ENCODE measurements at regions not wholly inside any gene's neighbourhood (a gene's known extent, or its start where the extent isn't known, plus 50 kb on each side); places are given as distances from the start of the nearest gene placed in this dataset.

DNA sequence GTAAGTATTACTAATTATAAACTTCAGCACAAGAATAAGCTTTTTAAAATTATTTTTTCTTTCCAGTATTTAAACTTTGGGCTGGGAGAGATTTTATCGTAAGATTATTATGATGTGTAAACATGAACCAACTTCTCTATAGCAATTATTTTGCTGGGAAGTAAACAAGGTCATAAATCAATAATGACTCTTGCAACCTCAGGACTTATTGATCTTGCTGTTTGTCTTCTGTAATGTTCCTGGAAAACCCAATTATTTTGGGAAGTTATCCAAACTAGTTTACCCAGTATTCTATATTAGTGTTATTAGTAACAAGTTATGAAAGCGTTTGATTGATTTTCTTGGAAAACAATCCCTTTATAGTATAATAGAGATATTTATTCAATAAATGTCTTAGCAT lies 174.9 kb downstream of the PPP1R2C start:
- TF ChIP-seq NR3C1 (CRISPR knock-in tag; IDR thresholded peaks at IDR 0.05) (no peak), ZNF395 (CRISPR knock-in tag; IDR thresholded peaks at IDR 0.05) (no peak)
- TF ChIP-seq, protein P1, sequence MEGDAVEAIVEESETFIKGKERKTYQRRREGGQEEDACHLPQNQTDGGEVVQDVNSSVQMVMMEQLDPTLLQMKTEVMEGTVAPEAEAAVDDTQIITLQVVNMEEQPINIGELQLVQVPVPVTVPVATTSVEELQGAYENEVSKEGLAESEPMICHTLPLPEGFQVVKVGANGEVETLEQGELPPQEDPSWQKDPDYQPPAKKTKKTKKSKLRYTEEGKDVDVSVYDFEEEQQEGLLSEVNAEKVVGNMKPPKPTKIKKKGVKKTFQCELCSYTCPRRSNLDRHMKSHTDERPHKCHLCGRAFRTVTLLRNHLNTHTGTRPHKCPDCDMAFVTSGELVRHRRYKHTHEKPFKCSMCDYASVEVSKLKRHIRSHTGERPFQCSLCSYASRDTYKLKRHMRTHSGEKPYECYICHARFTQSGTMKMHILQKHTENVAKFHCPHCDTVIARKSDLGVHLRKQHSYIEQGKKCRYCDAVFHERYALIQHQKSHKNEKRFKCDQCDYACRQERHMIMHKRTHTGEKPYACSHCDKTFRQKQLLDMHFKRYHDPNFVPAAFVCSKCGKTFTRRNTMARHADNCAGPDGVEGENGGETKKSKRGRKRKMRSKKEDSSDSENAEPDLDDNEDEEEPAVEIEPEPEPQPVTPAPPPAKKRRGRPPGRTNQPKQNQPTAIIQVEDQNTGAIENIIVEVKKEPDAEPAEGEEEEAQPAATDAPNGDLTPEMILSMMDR (IDR thresholded peaks at IDR 0.05 in 2 of 3, conservative IDR thresholded peaks at IDR 0.05 in 1 of 3; ENCODE audit: insufficient read depth in 2 of 3, low read depth in 1 of 3, low read length in 3 of 3) = no peak
